ENCODE measurements at regions not wholly inside any gene's neighbourhood (a gene's known extent, or its start where the extent isn't known, plus 50 kb on each side); places are given as distances from the start of the nearest gene placed in this dataset.
"Not testable (repeated sequence)": the region's sequence is repeated elsewhere in the genome, so short reads cannot be mapped to it uniquely, and the experiment has no call there.

- DNase-seq (ENCODE audit: low read depth): no peak
Observed at GRCh38 chr1:55867304-55867843, 652.2 kb upstream of the USP24 start.

- not testable (repeated sequence) for DNase-seq (ENCODE audit: low read depth)
Observed at GRCh38 chr1:55865778-55866177, 650.6 kb upstream of the USP24 start.

- DNase-seq (ENCODE audit: low read depth): no peak
Observed at GRCh38 chr1:55864251-55864650, 649.1 kb upstream of the USP24 start.

- no peak for DNase-seq (ENCODE audit: low read depth)
Observed at GRCh38 chr1:55861676-55862340, 646.6 kb upstream of the USP24 start.

DNA sequence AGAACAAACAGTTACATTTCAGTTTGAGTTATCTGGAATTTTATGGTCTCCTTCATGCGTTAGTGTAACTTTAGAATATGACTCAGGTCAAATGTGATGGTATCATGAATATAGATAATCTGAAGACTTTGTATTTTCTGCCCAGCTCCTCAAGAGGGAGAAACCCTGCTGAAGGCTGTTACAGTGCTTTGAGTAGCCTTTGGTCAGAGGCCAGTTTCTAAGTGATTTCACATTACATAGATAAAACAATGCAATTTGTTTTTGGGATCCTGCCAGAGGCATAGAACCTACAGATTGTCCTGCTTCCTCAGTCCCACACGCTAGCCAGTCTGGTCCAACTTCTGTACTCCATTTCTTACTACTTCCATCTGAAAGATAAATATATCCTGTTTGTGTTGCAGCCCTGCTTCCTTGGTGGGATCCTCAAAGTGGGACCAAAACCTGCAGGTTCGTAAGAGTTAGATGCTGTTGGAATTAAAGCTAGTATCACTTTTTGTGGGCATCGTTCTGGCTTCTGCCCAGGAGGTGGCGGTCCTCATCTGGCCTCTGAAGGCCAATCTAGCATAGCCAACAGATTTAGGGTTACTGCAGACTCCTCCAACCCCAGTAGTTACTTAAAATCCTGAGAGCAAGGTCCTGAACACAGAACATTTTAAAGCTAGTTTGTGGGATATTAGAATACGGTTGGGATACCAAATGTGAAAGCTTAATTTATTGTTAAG lies 645.8 kb upstream of the USP24 start:
- DNase-seq (ENCODE audit: low read depth): no peak

GRCh38 chr1:55860326-55860725 lies 645.2 kb upstream of the USP24 start:
- no peak for DNase-seq (ENCODE audit: low read depth)

DNA sequence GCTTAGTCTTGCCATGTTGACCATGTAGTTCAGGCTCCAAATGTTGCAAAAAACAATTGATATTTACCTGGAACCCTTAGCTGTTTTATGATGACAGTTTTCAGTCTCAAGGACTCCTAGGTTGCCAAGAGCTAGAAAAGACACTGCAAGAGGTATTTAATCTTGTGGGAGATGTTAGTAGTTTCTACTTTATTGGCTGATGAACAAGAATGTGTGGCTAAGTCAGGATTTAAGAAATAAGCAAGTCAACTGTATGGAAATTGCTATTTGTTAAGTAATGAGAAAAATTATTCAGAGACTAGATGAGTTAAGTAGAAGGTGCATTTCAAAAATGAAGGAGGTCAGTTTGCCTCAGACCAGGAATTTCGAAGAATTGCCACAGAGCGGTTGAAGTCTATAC lies 639.7 kb upstream of the USP24 start:
- DNase-seq (ENCODE audit: low read depth): no peak

- DNase-seq (ENCODE audit: low read depth): no peak
Observed at GRCh38 chr1:55848906-55849305, 633.7 kb upstream of the USP24 start.

DNA sequence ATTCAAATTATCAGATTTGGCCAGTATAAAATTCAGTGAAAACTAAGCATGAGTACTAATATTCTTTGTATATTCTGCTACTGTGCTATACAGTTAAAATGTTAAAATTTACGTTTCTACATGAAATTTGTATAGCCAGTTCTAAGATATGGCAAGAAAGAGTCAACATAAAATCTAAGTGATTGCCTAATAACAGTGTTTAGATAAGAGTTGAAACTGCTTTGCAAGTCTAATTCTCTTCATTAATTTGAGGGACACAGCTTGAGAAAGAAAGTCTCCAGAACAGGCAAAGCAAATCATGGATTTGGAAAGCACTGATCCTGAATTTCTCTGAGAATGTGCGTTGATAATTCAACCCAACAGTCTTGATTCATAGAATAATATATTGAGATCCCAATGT lies 630.9 kb upstream of the USP24 start:
- no peak for DNase-seq (ENCODE audit: low read depth)

- DNase-seq (ENCODE audit: low read depth): no peak
Observed at GRCh38 chr1:55844322-55844721, 629.2 kb upstream of the USP24 start.

DNA sequence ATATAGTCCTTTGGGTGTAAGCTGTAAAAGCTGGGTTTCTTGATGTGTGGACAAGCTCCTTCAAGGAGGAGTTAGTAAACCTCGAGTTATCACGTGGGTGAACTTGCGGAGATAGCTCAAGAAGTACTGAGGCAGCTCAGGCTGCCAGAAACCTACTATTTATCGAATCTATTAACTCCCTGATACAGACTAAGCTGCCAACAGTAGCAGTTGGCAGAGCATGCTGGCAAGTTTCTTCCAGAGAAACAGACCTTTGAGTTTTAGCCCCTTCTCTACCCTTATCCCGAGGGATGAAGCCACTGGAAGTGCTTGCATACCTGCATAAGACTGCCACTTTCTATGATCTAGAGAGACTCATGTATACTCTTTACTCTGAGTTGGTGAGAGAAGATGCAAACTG lies 624.5 kb upstream of the USP24 start:
- no peak for DNase-seq (ENCODE audit: low read depth)

- no peak for DNase-seq (ENCODE audit: low read depth)
Observed at GRCh38 chr1:55839221-55839620, 624.1 kb upstream of the USP24 start.

GRCh38 chr1:55836086-55836485 lies 620.9 kb upstream of the USP24 start:
- DNase-seq (ENCODE audit: low read depth): no peak

DNA sequence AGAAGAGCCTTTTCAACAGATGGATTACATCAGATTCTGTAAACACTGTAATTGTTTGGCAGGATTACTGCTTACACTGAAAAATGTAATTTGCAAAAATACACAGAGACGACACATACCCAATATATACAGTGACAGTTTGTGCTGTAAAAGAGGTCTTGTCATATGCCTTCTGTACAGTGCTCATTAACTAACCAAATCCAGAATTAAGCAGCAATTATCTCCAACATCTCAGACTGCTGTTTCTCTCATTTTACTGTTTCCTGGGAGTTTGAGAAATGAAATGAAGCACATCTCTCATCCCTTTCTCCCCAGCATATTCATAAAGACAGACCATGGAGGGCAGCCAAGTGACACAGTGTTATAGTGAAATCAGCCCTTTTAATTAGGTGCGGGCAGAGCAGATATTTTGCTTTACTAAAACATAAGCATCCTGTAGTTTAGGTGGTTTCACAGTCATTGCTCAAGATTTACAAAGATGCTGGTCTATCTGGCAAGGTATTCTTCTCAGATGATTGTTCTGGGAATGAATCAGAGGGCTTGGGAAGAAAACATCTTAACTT lies 618.4 kb upstream of the USP24 start:
- DNase-seq (ENCODE audit: low read depth): no peak

DNA sequence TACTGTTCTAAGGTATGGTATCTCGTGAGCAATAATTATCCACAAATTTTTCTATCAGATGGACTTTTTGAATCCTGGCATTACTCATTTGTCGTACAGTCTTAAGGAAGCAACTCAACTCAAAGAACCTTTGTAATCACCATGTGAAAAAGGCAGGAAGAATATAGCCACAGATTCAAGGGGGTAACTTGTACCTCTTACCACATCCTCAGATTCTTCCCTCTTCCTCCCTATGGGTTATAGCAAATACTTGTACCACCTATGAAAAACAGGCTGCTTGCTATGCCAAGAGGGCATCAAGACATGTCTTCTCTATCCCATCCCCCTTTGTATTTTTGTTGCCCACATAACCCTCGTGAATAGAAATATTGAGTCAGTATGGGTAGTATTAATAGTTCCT lies 616.6 kb upstream of the USP24 start:
- no peak for DNase-seq (ENCODE audit: low read depth)

- DNase-seq (ENCODE audit: low read depth): no peak
Observed at GRCh38 chr1:55828044-55828443, 612.9 kb upstream of the USP24 start.

DNA sequence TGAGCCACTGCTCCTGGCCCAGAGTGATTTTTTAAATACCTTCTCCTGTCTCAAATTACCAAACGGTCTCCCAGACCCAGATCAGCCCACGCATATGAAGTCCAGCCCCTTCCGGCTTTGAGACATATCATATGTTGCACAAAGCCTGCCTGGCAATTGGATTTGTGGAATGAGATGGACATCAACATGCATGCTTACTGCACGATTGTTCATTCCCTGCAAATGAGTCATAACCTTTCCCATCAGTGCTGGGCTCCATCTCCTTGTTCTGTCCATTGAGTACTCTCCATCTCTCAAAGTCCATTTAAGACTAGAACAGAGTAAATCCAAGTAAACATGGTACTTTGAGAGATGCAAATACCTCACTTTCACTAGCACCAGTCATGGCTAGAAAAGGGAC lies 612.2 kb upstream of the USP24 start:
- no peak for DNase-seq (ENCODE audit: low read depth)

GRCh38 chr1:55826381-55827080 lies 611.4 kb upstream of the USP24 start:
- DNase-seq (ENCODE audit: low read depth): no peak

GRCh38 chr1:55825461-55825860 lies 610.3 kb upstream of the USP24 start:
- no peak for DNase-seq (ENCODE audit: low read depth)

DNA sequence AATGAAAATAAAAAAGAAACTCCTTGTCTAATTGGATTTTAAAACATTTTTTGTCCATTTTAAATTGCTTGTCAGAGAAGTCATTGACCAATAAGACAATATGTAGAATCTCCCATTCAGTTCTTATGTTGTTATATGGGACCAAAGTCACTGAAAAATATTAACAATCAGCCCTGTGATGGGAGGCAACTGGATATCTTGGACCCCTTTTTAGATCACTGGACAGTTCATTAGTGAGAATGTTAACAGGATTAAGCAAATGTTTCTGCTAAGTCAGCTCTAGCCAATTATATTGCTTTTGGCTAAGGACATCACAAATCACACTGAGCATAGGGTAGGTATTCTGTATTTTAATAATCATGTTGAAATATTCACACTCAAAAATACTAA lies 609.1 kb upstream of the USP24 start:
- DNase-seq (ENCODE audit: low read depth): no peak

DNA sequence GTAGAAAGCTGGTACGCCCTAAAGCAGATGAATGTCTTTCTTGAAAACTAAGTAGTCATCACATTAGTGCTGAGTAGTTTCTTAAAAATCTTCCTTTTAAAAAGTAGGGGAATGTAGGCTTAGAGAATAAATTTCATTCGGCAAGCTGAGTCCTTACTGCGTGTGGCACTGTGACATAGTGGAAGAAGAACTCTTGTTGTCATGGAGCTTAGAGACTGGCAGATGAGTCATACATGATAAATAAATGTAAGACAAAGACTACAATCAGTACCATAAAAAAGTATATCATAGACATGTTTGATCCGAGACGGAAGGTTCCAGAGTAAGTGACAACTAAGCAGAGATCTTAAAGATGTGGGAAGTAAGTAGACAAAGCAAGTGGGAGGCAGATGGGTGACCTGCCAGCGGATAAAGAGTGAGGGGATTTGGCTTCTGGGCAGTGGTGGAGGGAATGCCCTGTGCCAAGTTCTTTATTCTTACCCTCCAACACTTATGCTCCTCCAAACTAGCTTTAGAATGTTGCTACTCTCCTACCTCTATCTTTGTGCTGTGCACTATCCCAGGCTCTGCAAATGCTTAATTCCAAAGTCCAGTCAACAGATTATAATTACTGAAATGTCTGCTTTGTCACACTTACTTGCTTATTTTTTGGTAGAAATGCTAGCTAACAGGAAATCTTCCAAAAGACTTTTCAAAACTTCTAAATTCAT lies 608.5 kb upstream of the USP24 start:
- no peak for DNase-seq (ENCODE audit: low read depth)

- no peak for DNase-seq (ENCODE audit: low read depth)
Observed at GRCh38 chr1:55822891-55823290, 607.7 kb upstream of the USP24 start.
